ENCODE measurements at regions not wholly inside any gene's neighbourhood (a gene's known extent, or its start where the extent isn't known, plus 50 kb on each side); places are given as distances from the start of the nearest gene placed in this dataset.
"Not testable (repeated sequence)": the region's sequence is repeated elsewhere in the genome, so short reads cannot be mapped to it uniquely, and the experiment has no call there.

GRCh38 chr1:229167318-229167717, 103.6 kb upstream of the RAB4A start:
- DNase-seq (ENCODE audit: low read depth in 1 of 2, low spot score in 1 of 2): no peak

GRCh38 chr1:229169399-229169798, 101.5 kb upstream of the RAB4A start:
- no peak for DNase-seq (ENCODE audit: low read depth in 1 of 2, low spot score in 1 of 2)

GRCh38 chr1:229170274-229170673, 100.6 kb upstream of the RAB4A start:
- DNase-seq (ENCODE audit: low read depth in 1 of 2, low spot score in 1 of 2): no peak

GRCh38 chr1:229170778-229171505, 100.0 kb upstream of the RAB4A start:
- DNase-seq (ENCODE audit: low read depth in 1 of 2, low spot score in 1 of 2): no peak

GRCh38 chr1:229171934-229172333, 99.0 kb upstream of the RAB4A start:
- no peak for DNase-seq (ENCODE audit: low read depth in 1 of 2, low spot score in 1 of 2)

GRCh38 chr1:229173491-229174476, 97.1 kb upstream of the RAB4A start:
- not testable (repeated sequence) for DNase-seq (ENCODE audit: low read depth in 1 of 2, low spot score in 1 of 2)

GRCh38 chr1:229175297-229175696, 95.6 kb upstream of the RAB4A start:
- DNase-seq (ENCODE audit: low read depth in 1 of 2, low spot score in 1 of 2): not testable (repeated sequence)

- not testable (repeated sequence) for DNase-seq (ENCODE audit: low read depth in 1 of 2, low spot score in 1 of 2)
These were observed 94.5 kb upstream of the RAB4A start for GRCh38 chr1:229176457-229176856.

GRCh38 chr1:229180161-229180560, 90.8 kb upstream of the RAB4A start:
- no peak for DNase-seq (ENCODE audit: low read depth in 1 of 2, low spot score in 1 of 2)

GRCh38 chr1:229181419-229181818, 89.5 kb upstream of the RAB4A start:
- no peak for DNase-seq (ENCODE audit: low read depth in 1 of 2, low spot score in 1 of 2)

GRCh38 chr1:229183588-229183987, 87.3 kb upstream of the RAB4A start:
- DNase-seq (ENCODE audit: low read depth in 1 of 2, low spot score in 1 of 2): no peak

- no peak for DNase-seq (ENCODE audit: low read depth in 1 of 2, low spot score in 1 of 2)
These were observed 86.8 kb upstream of the RAB4A start for GRCh38 chr1:229184066-229184465.

GRCh38 chr1:229185963-229186362, 84.9 kb upstream of the RAB4A start:
- DNase-seq (ENCODE audit: low read depth in 1 of 2, low spot score in 1 of 2): no peak

GRCh38 chr1:229186373-229187056, 84.4 kb upstream of the RAB4A start:
- peak in 1 of 2 donors; percentile 22 for DNase-seq (ENCODE audit: low read depth in 1 of 2, low spot score in 1 of 2)

GRCh38 chr1:229190057-229190575, 80.8 kb upstream of the RAB4A start:
- no peak for DNase-seq (ENCODE audit: low read depth in 1 of 2, low spot score in 1 of 2)

GRCh38 chr1:229191066-229191674, 79.7 kb upstream of the RAB4A start:
- no peak for DNase-seq (ENCODE audit: low read depth in 1 of 2, low spot score in 1 of 2)

- DNase-seq (ENCODE audit: low read depth in 1 of 2, low spot score in 1 of 2): no peak
These were observed 78.9 kb upstream of the RAB4A start for GRCh38 chr1:229192031-229192430.

GRCh38 chr1:229192853-229193252, 78.1 kb upstream of the RAB4A start:
- no peak for DNase-seq (ENCODE audit: low read depth in 1 of 2, low spot score in 1 of 2)

GRCh38 chr1:229194096-229194495, 76.8 kb upstream of the RAB4A start:
- no peak for DNase-seq (ENCODE audit: low read depth in 1 of 2, low spot score in 1 of 2)

- no peak for DNase-seq (ENCODE audit: low read depth in 1 of 2, low spot score in 1 of 2)
These were observed 75.7 kb upstream of the RAB4A start for GRCh38 chr1:229195246-229195645.
